Liver (tissue), 7 donors: ENCODE measurements at regions not wholly inside any gene's neighbourhood (a gene's known extent, or its start where the extent isn't known, plus 50 kb on each side); places are given as distances from the start of the nearest gene placed in this dataset.

Source experiments
- DNase-seq: peaks from one replicate; pipeline ENCODE4 v3.0.0-alpha.2; 2017; ENCODE audit warnings: low spot score
- H3K27ac ChIP-seq, 2 donors: one replicate each; pipeline ENCODE4 v1.7.0; 2013; ENCODE audit warnings: inconsistent platforms in 2 of 2, low read length in 2 of 2, control low read depth in 1 of 2, low read depth in 1 of 2, mild to moderate bottlenecking in 1 of 2
- H3K27me3 ChIP-seq, 4 donors: one replicate each; pipeline versions ENCODE4 v1.6.1 to v1.7.0; 2013; ENCODE audit warnings: low read length in 3 of 4, inconsistent platforms in 1 of 4, mild to moderate bottlenecking in 1 of 4, moderate library complexity in 1 of 4; ENCODE audit not compliant: control insufficient read depth in 4 of 4, insufficient read depth in 4 of 4
- H3K36me3 ChIP-seq, 4 donors: one replicate each; pipeline versions ENCODE4 v1.6.1 to v1.7.0; 2013; ENCODE audit warnings: low read length in 3 of 4, mild to moderate bottlenecking in 3 of 4, low read depth in 1 of 4, moderate library complexity in 1 of 4; ENCODE audit not compliant: control insufficient read depth in 4 of 4, insufficient read depth in 3 of 4
- H3K4me1 ChIP-seq, 4 donors: one replicate each; pipeline versions ENCODE4 v1.6.1 to v1.7.0; 2013; ENCODE audit warnings: low read length in 3 of 4, mild to moderate bottlenecking in 3 of 4, moderate library complexity in 1 of 4; ENCODE audit not compliant: control insufficient read depth in 4 of 4, insufficient read depth in 4 of 4
- H3K4me3 ChIP-seq, 3 donors: one replicate each; pipeline versions ENCODE4 v1.6.1 to v1.7.0; 2013; ENCODE audit warnings: low read length in 3 of 3, control low read depth in 1 of 3, low read depth in 1 of 3, mild to moderate bottlenecking in 1 of 3
- H3K9ac ChIP-seq, 2 donors: one replicate each; pipeline ENCODE4 v1.7.0; 2013; ENCODE audit warnings: low read length in 2 of 2, mild to moderate bottlenecking in 2 of 2, moderate library complexity in 2 of 2, control low read depth in 1 of 2, low read depth in 1 of 2
- H3K9me3 ChIP-seq, 4 donors: one replicate each; pipeline versions ENCODE4 v1.6.1 to v1.7.0; 2013; ENCODE audit warnings: low read length in 3 of 4; ENCODE audit not compliant: control insufficient read depth in 4 of 4
- EGR1 ChIP-seq, 2 donors: IDR thresholded peaks; 2 replicates each; pipeline ENCODE4 v1.6.1; 2016 to 2018; ENCODE audit warnings: antibody characterized with exemption in 2 of 2, low read depth in 2 of 2
- FOXA1 ChIP-seq: IDR thresholded peaks from 2 replicates; pipeline ENCODE4 v1.6.1; 2016; ENCODE audit warnings: antibody characterized with exemption
- FOXA2 ChIP-seq: IDR thresholded peaks from 2 replicates; pipeline ENCODE4 v1.6.1; 2016; ENCODE audit warnings: antibody characterized with exemption
- GABPA ChIP-seq, 2 donors: IDR thresholded peaks in 1 of 2; conservative IDR thresholded peaks in 1 of 2; 2 replicates each; pipeline ENCODE4 v1.6.1; 2016; ENCODE audit warnings: antibody characterized with exemption in 2 of 2, mild to moderate bottlenecking in 1 of 2, moderate library complexity in 1 of 2
- HNF4A ChIP-seq, 2 donors: conservative IDR thresholded peaks; 2 replicates each; pipeline ENCODE4 v1.6.1; 2016; ENCODE audit warnings: antibody characterized with exemption in 2 of 2, mild to moderate bottlenecking in 2 of 2
- JUND ChIP-seq, 2 donors: IDR thresholded peaks; 2 replicates each; pipeline ENCODE4 v1.6.1; 2016; ENCODE audit warnings: antibody characterized with exemption in 2 of 2
- NR2F2 ChIP-seq: IDR thresholded peaks from 2 replicates; pipeline ENCODE4 v1.6.1; 2016; ENCODE audit warnings: antibody characterized with exemption
- RAD21 ChIP-seq, 2 donors: IDR thresholded peaks; 2 replicates each; pipeline ENCODE4 v1.6.1; 2016; ENCODE audit warnings: antibody characterized with exemption in 2 of 2, mild to moderate bottlenecking in 2 of 2
- RXRA ChIP-seq, 2 donors: IDR thresholded peaks; 2 replicates each; pipeline ENCODE4 v1.6.1; 2017 to 2018; ENCODE audit warnings: antibody characterized with exemption in 2 of 2, mild to moderate bottlenecking in 1 of 2
- SP1 ChIP-seq: IDR thresholded peaks from 2 replicates; pipeline ENCODE4 v1.6.1; 2018; ENCODE audit warnings: antibody characterized with exemption, mild to moderate bottlenecking
- YY1 ChIP-seq: IDR thresholded peaks from 2 replicates; pipeline ENCODE4 v1.6.1; 2016; ENCODE audit warnings: antibody characterized with exemption, mild to moderate bottlenecking
- whole genome bisulfite sequencing: extraction: QIAGEN DNeasy Blood & Tissue Kit; methylation state at CpG from one replicate; pipeline ENCODE4 v1.1.7; 2013; 5-methylcytosine and 5-hydroxymethylcytosine counted together
- TF ChIP-seq, protein P1 (sequence below): IDR thresholded peaks from 2 replicates; pipeline ENCODE4 v1.6.1; 2016; ENCODE audit warnings: antibody characterized with exemption
- TF ChIP-seq, protein P2 (sequence below): IDR thresholded peaks from 2 replicates; pipeline ENCODE4 v1.6.1; 2016; ENCODE audit warnings: antibody characterized with exemption
- TF ChIP-seq, protein P3 (sequence below): IDR thresholded peaks from 2 replicates; pipeline ENCODE4 v1.6.1; 2016; ENCODE audit warnings: antibody characterized with exemption, mild to moderate bottlenecking
- TF ChIP-seq, protein P4 (sequence below): IDR thresholded peaks from 2 replicates; pipeline ENCODE4 v1.6.1; 2016; ENCODE audit warnings: antibody characterized with exemption
- donor health status: healthy.
- donor health status: healthy.
- donor health status: healthy.
- donor health status: healthy.

DNA sequence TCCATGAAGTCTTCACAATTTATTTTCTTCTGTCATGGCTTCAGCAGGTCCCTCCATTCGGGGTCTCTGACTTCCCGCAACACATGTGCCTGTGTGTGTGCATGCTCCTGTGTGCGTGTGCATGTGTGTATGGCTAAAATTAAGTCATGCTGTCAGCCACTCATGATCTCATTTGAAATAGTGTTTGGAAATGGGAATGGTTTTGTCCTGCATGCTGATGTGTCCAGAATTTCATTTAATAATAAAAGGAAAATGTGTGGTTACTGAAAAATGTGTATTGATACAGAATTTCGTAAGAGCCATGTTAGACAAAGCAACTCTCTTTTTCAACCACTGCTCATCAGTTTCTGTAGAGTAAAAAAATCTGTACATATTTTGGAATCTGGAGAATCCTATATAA lies 123.8 kb upstream of the PRDX6 start:
- 97% methylated on average over 4 of the region's 4 CpGs for WGBS
- Histone ChIP-seq H3K9ac (no peak overlapping the region), H3K27ac (no peak overlapping the region), H3K4me1 (no peaks in the 10 kb centered on the region), H3K36me3 (no peaks in the 10 kb centered on the region), H3K4me3 (no peak overlapping the region), H3K9me3 (no peaks in the 10 kb centered on the region), H3K27me3 (no peaks in the 10 kb centered on the region)
- no peak for DNase-seq
- TF ChIP-seq, protein P1, sequence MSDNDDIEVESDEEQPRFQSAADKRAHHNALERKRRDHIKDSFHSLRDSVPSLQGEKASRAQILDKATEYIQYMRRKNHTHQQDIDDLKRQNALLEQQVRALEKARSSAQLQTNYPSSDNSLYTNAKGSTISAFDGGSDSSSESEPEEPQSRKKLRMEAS = no peak
- TF ChIP-seq, protein P2, sequence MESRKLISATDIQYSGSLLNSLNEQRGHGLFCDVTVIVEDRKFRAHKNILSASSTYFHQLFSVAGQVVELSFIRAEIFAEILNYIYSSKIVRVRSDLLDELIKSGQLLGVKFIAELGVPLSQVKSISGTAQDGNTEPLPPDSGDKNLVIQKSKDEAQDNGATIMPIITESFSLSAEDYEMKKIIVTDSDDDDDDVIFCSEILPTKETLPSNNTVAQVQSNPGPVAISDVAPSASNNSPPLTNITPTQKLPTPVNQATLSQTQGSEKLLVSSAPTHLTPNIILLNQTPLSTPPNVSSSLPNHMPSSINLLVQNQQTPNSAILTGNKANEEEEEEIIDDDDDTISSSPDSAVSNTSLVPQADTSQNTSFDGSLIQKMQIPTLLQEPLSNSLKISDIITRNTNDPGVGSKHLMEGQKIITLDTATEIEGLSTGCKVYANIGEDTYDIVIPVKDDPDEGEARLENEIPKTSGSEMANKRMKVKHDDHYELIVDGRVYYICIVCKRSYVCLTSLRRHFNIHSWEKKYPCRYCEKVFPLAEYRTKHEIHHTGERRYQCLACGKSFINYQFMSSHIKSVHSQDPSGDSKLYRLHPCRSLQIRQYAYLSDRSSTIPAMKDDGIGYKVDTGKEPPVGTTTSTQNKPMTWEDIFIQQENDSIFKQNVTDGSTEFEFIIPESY = no peak
- TF ChIP-seq RXRA (IDR thresholded peaks at IDR 0.05) = no peak
- TF ChIP-seq HNF4A (conservative IDR thresholded peaks at IDR 0.05) = no peak
- no peak for TF ChIP-seq RAD21 (IDR thresholded peaks at IDR 0.05)
- no peak for TF ChIP-seq NR2F2
- no peak for TF ChIP-seq EGR1 (IDR thresholded peaks at IDR 0.05; ENCODE audit: low read depth in 2 of 2)
- no peak for TF ChIP-seq FOXA2
- no peak for TF ChIP-seq JUND (IDR thresholded peaks at IDR 0.05)
- TF ChIP-seq, protein P3, sequence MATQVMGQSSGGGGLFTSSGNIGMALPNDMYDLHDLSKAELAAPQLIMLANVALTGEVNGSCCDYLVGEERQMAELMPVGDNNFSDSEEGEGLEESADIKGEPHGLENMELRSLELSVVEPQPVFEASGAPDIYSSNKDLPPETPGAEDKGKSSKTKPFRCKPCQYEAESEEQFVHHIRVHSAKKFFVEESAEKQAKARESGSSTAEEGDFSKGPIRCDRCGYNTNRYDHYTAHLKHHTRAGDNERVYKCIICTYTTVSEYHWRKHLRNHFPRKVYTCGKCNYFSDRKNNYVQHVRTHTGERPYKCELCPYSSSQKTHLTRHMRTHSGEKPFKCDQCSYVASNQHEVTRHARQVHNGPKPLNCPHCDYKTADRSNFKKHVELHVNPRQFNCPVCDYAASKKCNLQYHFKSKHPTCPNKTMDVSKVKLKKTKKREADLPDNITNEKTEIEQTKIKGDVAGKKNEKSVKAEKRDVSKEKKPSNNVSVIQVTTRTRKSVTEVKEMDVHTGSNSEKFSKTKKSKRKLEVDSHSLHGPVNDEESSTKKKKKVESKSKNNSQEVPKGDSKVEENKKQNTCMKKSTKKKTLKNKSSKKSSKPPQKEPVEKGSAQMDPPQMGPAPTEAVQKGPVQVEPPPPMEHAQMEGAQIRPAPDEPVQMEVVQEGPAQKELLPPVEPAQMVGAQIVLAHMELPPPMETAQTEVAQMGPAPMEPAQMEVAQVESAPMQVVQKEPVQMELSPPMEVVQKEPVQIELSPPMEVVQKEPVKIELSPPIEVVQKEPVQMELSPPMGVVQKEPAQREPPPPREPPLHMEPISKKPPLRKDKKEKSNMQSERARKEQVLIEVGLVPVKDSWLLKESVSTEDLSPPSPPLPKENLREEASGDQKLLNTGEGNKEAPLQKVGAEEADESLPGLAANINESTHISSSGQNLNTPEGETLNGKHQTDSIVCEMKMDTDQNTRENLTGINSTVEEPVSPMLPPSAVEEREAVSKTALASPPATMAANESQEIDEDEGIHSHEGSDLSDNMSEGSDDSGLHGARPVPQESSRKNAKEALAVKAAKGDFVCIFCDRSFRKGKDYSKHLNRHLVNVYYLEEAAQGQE = no peak
- TF ChIP-seq GABPA (IDR thresholded peaks at IDR 0.05 in 1 of 2, conservative IDR thresholded peaks at IDR 0.05 in 1 of 2) = no peak
- no peak for TF ChIP-seq SP1
- no peak for TF ChIP-seq YY1
- TF ChIP-seq, protein P4, sequence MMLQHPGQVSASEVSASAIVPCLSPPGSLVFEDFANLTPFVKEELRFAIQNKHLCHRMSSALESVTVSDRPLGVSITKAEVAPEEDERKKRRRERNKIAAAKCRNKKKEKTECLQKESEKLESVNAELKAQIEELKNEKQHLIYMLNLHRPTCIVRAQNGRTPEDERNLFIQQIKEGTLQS = no peak

DNA sequence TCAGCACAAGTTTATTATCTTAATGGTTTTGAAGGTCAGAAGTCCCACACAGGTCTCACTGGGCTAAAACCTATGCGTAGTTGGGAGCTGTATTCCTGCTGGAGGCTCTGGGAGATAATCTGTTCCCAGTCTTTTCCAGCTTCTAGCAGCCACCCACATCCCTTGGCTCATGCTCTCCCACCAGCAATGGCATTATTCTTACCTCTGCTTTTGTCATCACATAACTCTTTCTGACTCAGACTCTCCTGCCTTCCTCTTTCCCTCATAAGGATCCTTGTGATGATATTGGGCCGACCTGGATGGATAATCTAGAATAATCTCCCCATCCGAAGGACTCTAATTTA lies 122.2 kb upstream of the PRDX6 start:
- H3K27ac ChIP-seq = no peak overlapping the region
- 96% methylated on average over 3 of the region's 3 CpGs for WGBS
- no peak overlapping the region for H3K4me3 ChIP-seq
- no peaks in the 10 kb centered on the region for H3K27me3 ChIP-seq
- H3K9me3 ChIP-seq = no peaks in the 10 kb centered on the region
- no peak for TF ChIP-seq FOXA1
- no peak for TF ChIP-seq JUND (IDR thresholded peaks at IDR 0.05)
- no peak for TF ChIP-seq GABPA (IDR thresholded peaks at IDR 0.05 in 1 of 2, conservative IDR thresholded peaks at IDR 0.05 in 1 of 2)
- H3K4me1 ChIP-seq = no peaks in the 10 kb centered on the region
- no peaks in the 10 kb centered on the region for H3K36me3 ChIP-seq
- DNase-seq = no peak
- no peak overlapping the region for H3K9ac ChIP-seq
